Superior temporal gyrus (tissue), 1 donor: ENCODE measurements at regions not wholly inside any gene's neighbourhood (a gene's known extent, or its start where the extent isn't known, plus 50 kb on each side); places are given as distances from the start of the nearest gene placed in this dataset.
"Not testable (repeated sequence)": the region's sequence is repeated elsewhere in the genome, so short reads cannot be mapped to it uniquely, and the experiment has no call there.

Source experiments
- DNase-seq: peaks from one replicate; pipeline ENCODE4 v3.0.0-alpha.2; 2016; ENCODE audit errors: extremely low spot score

DNA sequence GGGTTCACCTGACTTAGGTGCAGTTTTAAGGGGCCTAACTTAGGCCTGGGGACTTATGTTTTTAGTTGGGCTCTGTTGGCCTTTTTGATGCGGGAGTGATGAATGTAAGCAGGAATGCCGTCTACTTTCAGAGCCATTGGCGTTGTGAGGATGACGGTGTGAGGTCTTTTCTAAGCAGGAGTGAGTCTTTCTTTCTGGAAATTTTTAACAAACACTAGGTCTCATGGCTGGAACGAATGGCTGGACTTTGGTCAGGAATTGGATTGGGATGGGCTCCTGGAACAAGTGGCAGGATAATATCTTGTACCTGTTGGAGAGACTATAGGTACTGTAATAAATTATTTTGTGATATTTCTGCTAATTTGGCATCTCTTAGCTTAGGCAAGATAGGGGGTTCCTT is 163.9 kb upstream of the CCZ1B start:
- not testable (repeated sequence) for DNase-seq

DNA sequence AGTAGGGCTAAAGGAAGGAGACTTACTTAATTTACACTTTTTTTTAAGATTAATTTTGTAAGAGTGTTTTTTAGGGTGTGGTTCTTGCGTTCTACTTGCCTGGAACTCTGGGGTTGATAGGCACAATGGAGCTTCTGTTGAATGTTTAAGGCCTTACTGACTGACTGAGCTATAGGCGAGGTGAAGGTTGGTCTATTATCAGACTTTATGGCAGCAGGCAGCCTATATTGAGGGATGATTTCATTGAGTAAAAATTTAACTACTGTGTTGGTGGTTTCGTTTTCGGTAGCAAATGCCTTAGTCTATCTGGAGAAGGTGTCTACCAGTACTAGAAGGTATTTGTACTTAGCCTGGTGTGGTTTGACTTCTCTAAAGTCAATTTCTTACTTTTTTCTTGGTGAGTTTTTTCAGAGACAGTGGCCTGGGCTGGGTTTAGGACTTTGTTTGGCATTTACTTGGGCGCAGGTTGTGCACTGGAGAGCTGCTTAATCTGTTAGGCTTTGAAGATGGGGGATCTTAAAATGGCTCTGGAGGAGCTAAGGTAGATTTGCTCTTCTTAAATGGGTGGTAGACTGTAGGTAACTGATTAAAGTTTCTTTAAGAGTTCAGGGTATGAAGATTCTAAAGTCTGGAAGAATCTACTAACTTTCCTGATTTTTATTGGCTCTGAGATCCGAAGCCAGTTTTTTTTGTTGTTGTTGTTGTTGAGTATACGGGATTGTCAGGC is 164.5 kb upstream of the CCZ1B start:
- not testable (repeated sequence) for DNase-seq

DNA sequence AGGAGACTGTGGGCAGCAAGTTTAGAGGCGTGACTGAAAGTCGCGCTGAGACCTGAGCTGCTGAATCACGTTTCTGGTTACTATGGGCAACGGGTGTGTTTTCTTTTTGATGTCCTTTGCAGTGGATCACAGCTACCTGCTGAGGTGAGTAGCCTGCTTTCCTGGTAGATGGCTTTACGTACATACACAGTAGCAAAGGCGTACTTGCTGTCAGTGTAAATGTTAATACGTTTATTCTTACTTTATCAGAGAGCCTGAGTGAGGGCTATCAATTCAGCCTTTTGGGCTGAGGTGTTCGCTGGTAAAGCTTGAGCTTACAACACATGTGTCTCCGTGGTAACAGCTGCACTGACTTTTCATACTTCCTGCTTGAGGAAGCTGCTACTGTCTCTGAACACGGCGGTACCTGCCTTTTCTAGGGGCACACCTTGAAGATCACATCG is 165.1 kb upstream of the CCZ1B start:
- not testable (repeated sequence) for DNase-seq

DNA sequence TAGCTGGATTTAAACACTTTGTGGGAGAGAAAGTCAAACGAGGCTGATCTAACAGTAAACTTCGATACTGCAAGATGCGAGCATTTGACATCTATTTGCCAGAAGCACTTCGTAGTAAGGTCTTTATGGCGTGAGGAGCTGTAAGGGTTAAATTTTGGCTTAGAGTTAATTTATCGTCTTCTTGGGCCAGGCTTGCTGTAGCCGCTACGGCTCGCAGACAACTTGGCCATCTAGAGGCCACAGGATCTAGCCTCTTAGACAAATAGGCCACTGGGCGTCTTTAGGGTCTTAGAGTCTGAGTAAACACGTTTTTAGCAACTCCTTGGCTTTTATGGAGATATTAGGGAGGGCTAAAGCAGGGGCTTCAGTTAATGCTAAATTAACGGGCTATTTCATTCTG is 165.6 kb upstream of the CCZ1B start:
- not testable (repeated sequence) for DNase-seq

DNA sequence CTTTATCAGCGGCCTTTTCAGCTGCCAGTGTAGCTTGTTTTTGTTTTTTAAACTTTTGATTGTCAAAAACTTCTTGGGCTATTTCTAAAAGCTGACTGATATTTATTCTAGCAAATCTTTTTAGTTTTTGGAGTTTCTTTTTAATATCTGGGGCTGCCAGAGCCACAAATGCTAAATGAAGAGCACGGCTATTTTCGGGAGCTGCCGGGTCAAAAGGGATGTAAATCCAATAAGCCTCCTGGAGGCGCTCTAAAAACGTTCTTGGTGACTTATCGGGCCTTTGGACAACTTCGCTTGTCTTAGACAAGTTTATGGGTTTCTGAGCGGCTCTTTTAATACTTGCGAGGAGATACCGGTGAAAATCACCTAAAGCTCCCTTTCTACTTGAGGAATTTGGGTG is 166.1 kb upstream of the CCZ1B start:
- not testable (repeated sequence) for DNase-seq

DNA sequence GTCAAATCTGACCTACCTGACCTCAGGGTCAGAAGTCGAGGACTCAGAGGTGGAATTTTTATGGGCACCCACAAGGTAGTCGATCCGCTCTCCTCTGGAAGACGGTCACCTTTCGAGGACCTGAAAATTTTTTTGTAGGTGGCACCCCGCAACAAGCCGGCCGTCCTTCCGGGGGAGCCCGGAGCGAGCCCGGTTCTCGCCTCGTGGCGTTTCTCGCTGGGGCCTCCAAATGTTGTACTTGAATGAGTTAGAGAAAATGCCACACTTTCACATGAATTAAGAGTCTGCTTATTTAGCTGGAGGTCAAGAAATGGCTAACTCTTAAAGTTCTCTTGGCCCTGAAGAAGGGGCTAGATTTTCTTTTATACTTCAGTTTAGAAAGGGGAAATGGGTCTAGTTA is 169.0 kb upstream of the CCZ1B start:
- not testable (repeated sequence) for DNase-seq

DNA sequence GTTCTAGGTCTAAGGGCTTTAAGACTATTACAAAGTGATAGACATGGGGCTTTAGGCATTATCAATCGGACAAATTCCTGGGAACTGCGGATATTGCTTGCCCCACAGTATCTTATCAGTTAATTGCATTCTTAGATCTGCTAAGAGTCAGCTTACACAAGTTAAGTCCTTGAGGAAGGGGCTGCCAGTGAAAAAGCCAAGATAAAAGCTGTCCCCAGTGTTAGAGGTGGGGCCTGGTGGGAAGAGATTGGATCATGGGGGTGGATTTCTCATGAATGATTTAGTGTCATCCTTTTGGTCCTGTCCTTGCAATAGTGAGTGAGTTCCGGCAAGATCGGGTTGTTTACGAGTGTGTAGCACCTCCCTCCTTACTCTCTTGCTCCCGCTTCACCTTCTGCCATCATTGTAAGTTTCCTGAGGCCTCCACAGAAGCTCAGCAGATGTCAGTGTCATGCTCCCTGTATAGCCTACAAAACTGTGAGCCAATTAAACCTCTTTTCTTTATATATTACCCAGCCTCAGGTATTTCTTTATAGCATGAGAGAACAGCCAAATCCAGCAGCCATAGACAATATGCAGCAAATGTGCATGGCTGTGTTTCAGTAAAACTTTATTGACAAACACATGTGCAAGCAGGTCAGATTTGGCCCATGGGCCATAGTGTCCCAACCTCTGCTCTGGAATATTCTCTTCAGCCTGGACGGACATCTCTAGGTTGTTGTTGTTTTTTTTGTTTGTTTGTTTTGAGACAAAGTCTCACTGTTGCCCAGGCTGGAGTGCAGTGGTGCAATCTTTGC is 169.6 kb upstream of the CCZ1B start:
- DNase-seq = not testable (repeated sequence)

DNA sequence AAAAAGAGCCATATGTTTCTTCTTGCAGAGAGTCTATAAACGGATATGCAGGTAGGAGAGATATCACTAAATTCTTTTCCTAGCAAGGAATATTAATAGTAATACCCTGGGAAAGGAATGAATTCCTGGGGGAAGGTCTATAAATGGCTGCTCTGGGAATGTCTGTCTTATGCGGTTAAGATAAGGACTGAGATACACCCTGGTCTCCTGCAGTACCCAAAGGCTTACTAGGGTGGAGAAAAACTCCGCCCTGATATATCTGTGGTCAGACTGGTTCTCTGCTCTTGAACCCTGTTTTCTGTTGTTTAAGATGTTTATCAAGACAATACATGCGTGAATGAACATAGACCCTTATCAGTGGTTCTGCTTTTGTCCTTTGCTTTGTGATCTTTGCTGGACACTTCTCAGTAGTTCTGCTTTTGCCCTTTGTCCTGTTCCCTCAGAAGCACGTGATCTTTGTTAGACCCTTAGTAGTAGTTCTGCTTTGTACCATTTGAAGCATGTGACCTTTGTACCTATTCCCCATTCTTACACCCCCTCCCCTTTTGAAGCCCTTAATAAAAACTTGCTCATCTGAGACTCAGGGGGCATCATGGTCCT is 173.1 kb upstream of the CCZ1B start:
- DNase-seq = not testable (repeated sequence)

DNA sequence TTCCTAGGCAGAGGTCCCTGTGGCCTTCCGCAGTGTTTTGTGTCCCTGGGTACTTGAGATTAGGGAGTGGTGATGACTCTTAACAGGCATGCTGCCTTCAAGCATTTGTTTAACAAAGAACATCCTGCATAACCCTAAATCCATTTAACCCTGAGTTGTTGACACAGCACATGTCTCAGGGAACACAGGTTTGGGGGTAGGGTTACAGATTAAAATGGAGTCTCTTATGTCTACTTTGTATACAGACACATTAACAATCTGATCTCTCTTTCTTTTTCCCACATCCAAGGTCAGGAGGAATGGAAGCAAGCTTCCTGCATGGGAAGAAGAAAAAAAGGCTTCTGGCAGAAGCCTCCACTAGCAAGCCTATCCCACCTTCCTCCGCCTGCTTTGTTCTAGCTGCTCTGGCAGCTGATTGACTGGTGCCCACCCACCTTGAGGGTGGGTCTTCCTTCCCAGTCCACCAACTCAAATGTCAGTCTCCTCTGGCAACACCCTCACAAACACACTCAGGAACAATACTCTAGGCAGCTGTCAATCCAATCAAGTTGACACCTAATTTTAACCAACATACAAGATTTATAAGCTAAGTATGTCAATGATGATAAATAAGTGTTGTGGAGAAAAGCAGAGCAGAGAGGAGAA is 176.5 kb upstream of the CCZ1B start:
- DNase-seq = no peak

DNA sequence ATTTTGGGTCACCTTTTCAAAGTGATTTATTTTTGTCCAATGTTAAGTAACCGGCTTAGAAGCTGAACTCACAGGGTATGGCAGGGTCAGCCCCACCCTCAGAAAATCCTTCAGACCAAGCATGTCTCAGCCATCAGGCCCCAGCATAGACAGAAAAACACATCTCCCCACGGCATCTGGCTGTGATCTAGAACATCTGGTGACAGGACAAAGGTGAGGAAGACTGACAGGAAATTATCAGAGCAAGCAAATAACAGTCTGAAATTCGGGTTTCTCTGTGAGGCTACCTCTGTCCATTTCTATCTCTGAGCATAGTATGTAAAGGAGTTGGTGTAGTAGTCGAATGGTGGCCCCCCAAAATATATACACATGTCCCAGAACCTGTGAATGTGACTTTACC is 177.0 kb upstream of the C1GALT1 start:
- DNase-seq = no peak

DNA sequence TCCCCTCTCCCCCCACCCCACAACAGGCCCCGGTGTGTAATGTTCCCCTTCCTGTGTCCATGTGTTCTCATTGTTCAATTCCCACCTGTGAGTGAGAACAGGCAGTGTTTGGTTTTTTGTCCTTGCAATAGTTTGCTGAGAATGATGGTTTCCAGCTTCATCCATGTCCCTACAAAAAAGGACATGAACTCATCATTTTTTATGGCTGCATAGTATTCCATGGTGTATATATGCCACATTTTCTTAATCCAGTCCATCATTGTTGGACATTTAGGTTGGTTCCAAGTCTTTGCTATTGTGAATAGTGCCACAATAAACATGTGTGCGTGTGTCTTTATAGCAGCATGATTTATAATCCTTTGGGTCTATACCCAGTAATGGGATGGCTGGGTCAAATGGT is 176.4 kb upstream of the C1GALT1 start:
- not testable (repeated sequence) for DNase-seq

DNA sequence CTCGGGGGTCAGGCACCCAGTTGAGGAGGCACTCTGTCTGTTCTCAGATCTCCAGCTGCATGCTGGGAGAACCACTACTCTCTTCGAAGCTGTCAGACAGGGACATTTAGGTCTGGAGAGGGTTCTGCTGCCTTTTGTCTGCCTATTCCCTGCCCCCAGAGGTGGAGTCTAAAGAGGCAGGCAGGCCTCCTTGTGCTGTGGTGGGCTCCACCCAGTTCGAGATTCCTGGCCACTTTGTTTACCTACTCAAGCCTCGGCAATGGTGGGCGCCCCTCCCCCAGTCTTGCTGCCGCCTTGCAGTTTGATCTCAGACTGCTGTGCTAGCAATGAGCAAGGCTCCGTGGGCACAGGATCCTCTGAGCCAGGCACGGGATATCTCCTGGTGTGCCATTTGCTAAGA is 171.1 kb upstream of the C1GALT1 start:
- not testable (repeated sequence) for DNase-seq

DNA sequence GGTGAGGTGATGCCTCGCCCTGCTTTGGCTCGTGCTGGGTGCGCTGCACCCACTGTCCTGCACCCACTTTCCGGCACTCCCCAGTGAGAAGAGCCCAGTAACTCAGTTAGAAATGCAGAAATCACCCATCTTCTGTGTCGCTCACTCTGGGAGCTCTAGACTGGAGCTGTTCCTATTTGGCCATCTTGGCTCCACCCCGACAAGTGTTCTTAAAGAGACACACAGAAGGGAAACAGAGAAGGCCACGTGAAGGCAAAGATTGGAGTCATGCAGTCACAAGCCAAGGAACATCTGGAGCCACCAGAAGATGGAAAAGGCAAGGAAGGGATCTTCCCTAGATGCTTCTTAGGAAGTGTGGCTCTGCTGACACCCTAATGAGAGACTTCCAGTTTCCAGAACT is 170.6 kb upstream of the C1GALT1 start:
- DNase-seq = not testable (repeated sequence)

DNA sequence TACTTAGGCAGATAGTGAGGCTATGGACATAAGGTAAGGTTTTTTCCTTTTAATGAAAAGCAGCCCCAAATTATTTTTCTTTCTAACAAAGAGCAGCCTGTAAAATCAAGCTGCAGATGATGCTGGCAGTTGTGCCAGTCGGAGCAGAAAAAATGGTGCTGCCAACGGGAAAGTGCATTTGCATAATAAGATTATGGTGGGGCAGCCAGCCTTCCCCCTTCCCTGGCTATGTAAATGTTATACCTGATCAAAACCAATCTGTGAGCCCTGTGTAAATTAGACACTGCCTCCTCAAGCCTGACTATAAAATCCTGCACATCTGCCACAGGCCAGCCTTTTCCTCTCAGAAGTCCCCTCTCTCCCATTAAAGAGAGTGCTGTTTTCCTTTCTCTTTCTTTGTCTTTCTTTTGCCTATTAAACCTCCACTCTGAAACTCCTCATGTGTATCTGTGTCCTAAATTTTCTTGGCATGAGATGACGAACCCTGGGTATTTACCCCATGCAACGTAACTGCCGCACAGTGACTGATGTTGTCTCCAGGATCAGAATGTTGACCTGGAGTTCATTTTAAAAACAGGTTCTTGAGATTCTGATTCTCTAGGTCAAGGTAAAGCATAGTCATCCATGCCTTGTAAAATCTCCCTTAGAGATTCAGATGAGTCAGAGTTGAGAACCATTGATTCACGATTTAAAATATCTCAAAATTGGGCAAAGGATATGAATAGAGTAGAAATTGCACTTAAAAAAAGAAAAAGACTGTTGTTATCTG is 167.3 kb upstream of the C1GALT1 start:
- peak; percentile 22 for DNase-seq

DNA sequence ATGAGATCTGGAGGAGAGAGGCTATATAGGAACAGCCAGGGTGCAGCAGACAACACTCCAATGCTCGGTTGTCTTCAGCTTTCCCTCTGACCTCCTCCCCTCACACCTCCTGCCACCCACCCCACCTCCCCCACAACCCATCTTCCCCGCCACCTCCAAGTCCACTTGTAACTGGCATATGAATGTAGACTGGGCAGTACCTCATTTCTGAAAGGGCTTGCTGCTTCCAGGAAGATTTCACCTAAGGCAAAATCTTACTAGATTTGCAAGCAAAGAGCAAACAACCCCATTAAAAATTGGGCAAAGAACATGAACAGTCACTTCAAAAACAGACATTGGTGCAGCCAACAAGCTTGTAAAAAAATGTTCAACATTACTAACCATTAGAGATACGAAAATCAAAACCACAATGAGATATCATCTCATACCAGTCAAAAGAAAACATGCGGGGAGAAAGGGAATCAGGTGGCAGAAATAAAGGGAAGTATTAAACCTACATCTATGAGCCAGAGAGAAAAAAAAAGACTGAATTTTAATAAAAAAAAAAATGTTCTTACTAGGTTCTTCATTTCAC is 164.6 kb upstream of the C1GALT1 start:
- no peak for DNase-seq

DNA sequence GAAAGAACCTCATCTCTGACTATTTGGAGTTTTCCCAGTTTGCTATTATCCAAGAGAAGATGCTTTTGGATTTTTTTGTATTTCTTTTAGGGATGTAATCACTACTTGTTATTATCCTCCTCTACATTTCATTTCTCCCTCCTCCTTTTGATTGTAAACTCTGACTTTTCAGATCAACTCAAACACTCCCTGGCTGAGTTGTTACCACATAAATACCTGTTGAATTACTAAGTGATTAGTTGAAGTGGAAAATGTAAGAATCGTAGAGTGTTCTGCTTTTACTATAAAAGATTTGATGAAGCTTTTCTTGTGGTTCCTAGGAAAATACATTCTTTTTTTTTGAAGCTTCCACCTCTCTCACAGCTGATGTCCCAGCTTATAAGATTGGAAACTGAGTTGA is 164.1 kb upstream of the C1GALT1 start:
- no peak for DNase-seq

DNA sequence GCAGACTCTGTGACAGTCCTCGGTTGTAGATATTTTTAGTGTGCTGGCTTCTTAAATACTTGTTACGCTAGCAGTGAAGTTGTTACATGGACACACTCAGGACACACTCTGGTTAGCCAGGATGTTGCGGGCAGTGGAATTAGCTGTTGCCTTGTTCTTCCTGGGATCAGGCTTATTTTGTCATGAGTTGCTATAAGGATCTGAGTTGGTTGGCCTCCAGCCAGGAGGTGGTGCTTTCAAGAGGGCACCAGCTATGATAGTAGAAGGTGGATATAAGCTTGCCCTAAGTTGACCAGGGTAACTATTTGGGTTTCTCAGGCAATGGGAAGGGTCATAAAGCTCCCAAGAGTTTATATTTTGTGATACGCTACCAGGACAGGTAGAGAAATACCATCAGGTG is 150.1 kb upstream of the C1GALT1 start:
- DNase-seq = no peak

DNA sequence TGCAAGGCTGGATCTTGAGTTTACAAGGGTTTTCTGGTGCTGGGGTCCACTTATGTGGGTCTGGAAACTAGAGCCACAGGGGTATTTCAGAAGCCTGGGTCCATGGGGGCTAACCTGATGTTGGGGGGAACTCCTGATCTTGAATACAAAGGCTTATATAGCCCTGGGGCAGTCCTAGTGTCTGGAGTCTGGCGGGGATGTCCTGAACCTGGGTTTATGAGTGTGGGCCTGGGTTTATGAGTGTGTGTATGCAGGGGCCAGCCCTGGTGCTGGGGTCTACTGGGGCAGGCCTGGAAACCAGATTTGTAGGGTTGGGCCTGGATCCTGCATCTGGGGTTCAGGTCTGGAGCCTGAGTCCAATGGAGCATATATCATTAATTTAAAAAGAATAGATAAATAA is 146.5 kb upstream of the C1GALT1 start:
- no peak for DNase-seq

DNA sequence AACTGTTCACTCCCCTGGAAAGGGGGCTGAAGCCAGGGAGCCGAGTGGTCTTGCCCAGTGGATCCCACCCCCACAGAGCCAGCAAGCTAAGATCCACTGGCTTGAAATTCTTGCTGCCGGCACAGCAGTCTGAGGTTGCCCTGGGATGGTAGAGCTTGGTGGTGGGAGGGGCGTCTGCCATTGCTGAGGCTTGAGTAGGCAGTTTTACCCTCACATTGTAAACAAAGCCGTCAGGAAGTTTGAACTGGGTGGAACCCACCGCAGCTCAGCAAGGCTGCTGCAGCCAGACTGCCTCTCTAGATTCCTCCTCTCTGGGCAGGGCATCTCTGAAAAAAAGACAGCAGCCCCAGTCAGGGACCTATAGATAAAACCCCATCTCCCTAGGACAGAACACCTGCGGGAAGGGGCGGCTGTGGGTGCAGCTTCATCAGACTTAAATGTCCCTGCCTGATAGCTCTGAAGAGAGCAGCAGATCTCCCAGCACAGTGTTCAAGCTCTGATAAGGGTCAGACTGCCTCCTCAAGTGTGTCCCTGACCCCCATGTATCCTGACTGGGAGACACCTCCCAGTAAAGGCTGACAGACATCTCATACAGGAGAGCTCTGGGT is 140.0 kb upstream of the C1GALT1 start:
- not testable (repeated sequence) for DNase-seq

DNA sequence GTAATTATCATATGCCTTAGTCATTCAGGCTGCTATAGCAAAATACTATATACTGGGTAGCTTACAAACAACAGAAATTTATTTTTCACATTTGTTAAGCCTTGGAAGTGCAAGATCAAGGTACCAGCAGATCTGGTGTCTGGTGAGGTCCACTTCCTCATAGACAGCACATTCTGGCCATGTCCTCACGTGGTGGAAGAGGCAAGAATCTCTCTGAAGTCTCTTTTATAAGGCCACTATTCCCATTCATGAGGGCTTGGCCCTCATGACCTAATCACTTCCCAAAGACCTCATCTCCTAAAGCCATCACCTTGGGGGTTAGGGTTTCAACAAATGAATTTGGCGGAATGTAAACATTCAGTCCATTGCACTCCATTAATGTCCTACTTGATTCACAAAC is 137.5 kb upstream of the C1GALT1 start:
- no peak for DNase-seq

DNA sequence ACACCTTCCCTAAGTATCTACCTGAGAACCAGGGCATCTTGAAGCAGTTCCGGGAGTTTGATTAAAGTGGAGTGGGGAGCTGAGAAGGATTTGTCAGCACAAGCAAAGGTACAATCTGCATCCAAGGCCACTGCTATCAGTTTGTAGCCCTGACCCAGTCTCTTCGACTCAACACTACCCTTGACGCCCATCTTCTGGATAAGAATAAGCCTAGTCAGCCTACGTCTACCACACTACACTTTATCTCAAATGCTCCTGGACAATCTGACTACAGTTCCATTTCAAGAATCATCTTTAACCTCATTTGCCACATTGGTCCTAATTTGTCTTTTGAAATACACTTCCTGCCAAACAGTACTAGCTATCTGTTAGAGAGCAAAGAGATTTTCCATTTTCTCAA is 134.1 kb upstream of the C1GALT1 start:
- no peak for DNase-seq
